SU-DHL-6 (cell line): ENCODE measurements at regions not wholly inside any gene's neighbourhood (a gene's known extent, or its start where the extent isn't known, plus 50 kb on each side); places are given as distances from the start of the nearest gene placed in this dataset.
"Not testable (repeated sequence)": the region's sequence is repeated elsewhere in the genome, so short reads cannot be mapped to it uniquely, and the experiment has no call there.

Source experiments
- H2AFZ ChIP-seq: fragments of 200-600 bp; sonication (generic); 2 replicates; pipeline ENCODE4 v1.6.1; 2014; ENCODE audit warnings: low read depth, mild to moderate bottlenecking, moderate library complexity, mixed read lengths, antibody characterized with exemption, low read length; ENCODE audit not compliant: severe bottlenecking
- H3F3A ChIP-seq: fragments of 200-600 bp; shearing (Covaris generic); 2 replicates; pipeline ENCODE4 v1.6.0; 2016; ENCODE audit warnings: antibody characterized with exemption, mild to moderate bottlenecking; ENCODE audit not compliant: insufficient read depth
- H3K27ac ChIP-seq: fragments of 200-600 bp; sonication (generic); 2 replicates; pipeline ENCODE4 v1.5.1; 2016; ENCODE audit warnings: low read depth, mild to moderate bottlenecking, low read length, moderate library complexity, mixed read lengths
- H3K27me3 ChIP-seq: fragments of 200-600 bp; sonication (generic), shearing (Covaris generic); 2 replicates; pipeline ENCODE4 v1.6.0; 2014; ENCODE audit warnings: mild to moderate bottlenecking, low read length
- H3K36me3 ChIP-seq: fragments of 200-600 bp; sonication (generic); 2 replicates; pipeline ENCODE4 v1.6.1; 2014; ENCODE audit warnings: mild to moderate bottlenecking, low read length, mixed read lengths
- H3K4me2 ChIP-seq: fragments of 300-600, 200-600 bp; shearing (Covaris generic), sonication (generic); 2 replicates; pipeline ENCODE4 v1.6.0; 2014; ENCODE audit warnings: low read length, low read depth, mild to moderate bottlenecking; ENCODE audit not compliant: poor library complexity, severe bottlenecking
- H3K4me3 ChIP-seq: fragments of 200-600 bp; sonication (generic); 2 replicates; pipeline ENCODE4 v1.5.1; 2014; ENCODE audit warnings: antibody characterized with exemption, low read length, mild to moderate bottlenecking, mixed read lengths; ENCODE audit not compliant: insufficient read depth, poor library complexity, severe bottlenecking
- H3K79me2 ChIP-seq: fragments of 200-600 bp; sonication (generic); 2 replicates; pipeline ENCODE4 v1.6.1; 2014; ENCODE audit warnings: mild to moderate bottlenecking, low read length, moderate library complexity; ENCODE audit not compliant: insufficient read depth
- H3K9ac ChIP-seq: fragments of 200-600 bp; sonication (generic); 2 replicates; pipeline ENCODE4 v1.7.0; 2014; ENCODE audit warnings: mild to moderate bottlenecking, low read length
- H3K9me2 ChIP-seq: fragments of 200-600 bp; sonication (generic); replicated peaks from 2 replicates; pipeline ENCODE4 v1.6.1; 2014; ENCODE audit warnings: low read length; ENCODE audit not compliant: insufficient read depth
- H3K9me3 ChIP-seq: fragments of 200-600 bp; sonication (generic); 2 replicates; pipeline ENCODE4 v1.6.1; 2014; ENCODE audit warnings: low read length, mixed read lengths; ENCODE audit not compliant: insufficient read depth
- H4K20me1 ChIP-seq: fragments of 200-600 bp; sonication (generic); 2 replicates; pipeline ENCODE4 v1.6.1; 2014; ENCODE audit warnings: low read depth, mild to moderate bottlenecking, antibody characterized with exemption, low read length, moderate library complexity, mixed read lengths
- CTCF ChIP-seq: fragments of 200-600 bp; sonication (generic); IDR thresholded peaks from one replicate; pipeline ENCODE4 v1.5.1; 2017; ENCODE audit warnings: antibody characterized with exemption, mild to moderate bottlenecking, low read length, moderate library complexity; ENCODE audit not compliant: insufficient read depth, poor library complexity, severe bottlenecking
- EZH2phosphoT487 ChIP-seq: fragments of 200-600 bp; sonication (generic), shearing (Covaris generic); conservative IDR thresholded peaks from 2 replicates; pipeline ENCODE4 v1.6.1; 2018; ENCODE audit warnings: mild to moderate bottlenecking, antibody characterized with exemption, low read length, moderate library complexity, mixed read lengths

- no peak for TF ChIP-seq CTCF
- no peak for TF ChIP-seq EZH2phosphoT487
- no peaks in the 10 kb centered on the region for H4K20me1 ChIP-seq
- H3F3A ChIP-seq, result no peaks in the 10 kb centered on the region
- H3K27ac ChIP-seq, result no peak overlapping the region
- no peak overlapping the region for H2AFZ ChIP-seq
- H3K79me2 ChIP-seq, result no peaks in the 10 kb centered on the region
- no peaks in the 10 kb centered on the region for H3K27me3 ChIP-seq
- no peaks in the 10 kb centered on the region for H3K9me2 ChIP-seq
- no peak overlapping the region for H3K9ac ChIP-seq
- no peaks in the 10 kb centered on the region for H3K36me3 ChIP-seq
- H3K4me3 ChIP-seq, result no peak overlapping the region
- H3K9me3 ChIP-seq, result no peaks in the 10 kb centered on the region
- no peak overlapping the region for H3K4me2 ChIP-seq
These were observed 1064.1 kb downstream of the OLFM4 start for GRCh38 chr13:54092686-54093085.

GRCh38 chr13:54110597-54110996 lies 1082.0 kb downstream of the OLFM4 start:
- H3K9me2 ChIP-seq, result no peaks in the 10 kb centered on the region; the same call in 1 of the 2 replicates

GRCh38 chr13:54124700-54125099 lies 1096.1 kb downstream of the OLFM4 start:
- Histone ChIP-seq H3K9me2 (no peaks in the 10 kb centered on the region), H4K20me1 (no peaks in the 10 kb centered on the region), H3K9me3 (no peaks in the 10 kb centered on the region), H3K79me2 (no peaks in the 10 kb centered on the region), H3K36me3 (no peaks in the 10 kb centered on the region), H3K27ac (no peak overlapping the region), H3K9ac (no peak overlapping the region), H3K4me2 (no peak overlapping the region), H3K4me3 (no peak overlapping the region), H3K27me3 (no peaks in the 10 kb centered on the region), H3F3A (no peaks in the 10 kb centered on the region), H2AFZ (no peak overlapping the region)
- no peak for TF ChIP-seq EZH2phosphoT487
- TF ChIP-seq CTCF, result no peak

More at GRCh38 chr13:54110597-54110996, 1082.0 kb downstream of the OLFM4 start:
- TF ChIP-seq CTCF (no peak), EZH2phosphoT487 (no peak)
- no peaks in the 10 kb centered on the region for H3K27me3 ChIP-seq
- H3K79me2 ChIP-seq, result no peaks in the 10 kb centered on the region
- no peaks in the 10 kb centered on the region for H3F3A ChIP-seq
- H4K20me1 ChIP-seq, result no peaks in the 10 kb centered on the region
- no peak overlapping the region for H2AFZ ChIP-seq
- no peaks in the 10 kb centered on the region for H3K36me3 ChIP-seq
- no peaks in the 10 kb centered on the region for H3K9me3 ChIP-seq
- H3K4me3 ChIP-seq, result no peak overlapping the region
- H3K4me2 ChIP-seq, result no peak overlapping the region
- H3K9ac ChIP-seq, result no peak overlapping the region
- H3K27ac ChIP-seq, result no peak overlapping the region

- not testable (repeated sequence) for H3K4me3 ChIP-seq, H3K4me2 ChIP-seq, H3K9ac ChIP-seq
These were observed 1102.3 kb downstream of the OLFM4 start for GRCh38 chr13:54130931-54131330.

GRCh38 chr13:54131433-54131832 lies 1102.8 kb downstream of the OLFM4 start:
- not testable (repeated sequence) for H3K27me3 ChIP-seq, H2AFZ ChIP-seq, H3K9me3 ChIP-seq, H3K36me3 ChIP-seq, H3K79me2 ChIP-seq, H3K9me2 ChIP-seq, H3F3A ChIP-seq, H3K9ac ChIP-seq, H3K27ac ChIP-seq, H3K4me3 ChIP-seq, H4K20me1 ChIP-seq, H3K4me2 ChIP-seq

More at GRCh38 chr13:54130931-54131330, 1102.3 kb downstream of the OLFM4 start:
- not testable (repeated sequence) for H3K27me3 ChIP-seq, H3K9me2 ChIP-seq, H3K27ac ChIP-seq, H3K36me3 ChIP-seq, H3F3A ChIP-seq, H3K9me3 ChIP-seq, H3K79me2 ChIP-seq, H4K20me1 ChIP-seq, H2AFZ ChIP-seq

GRCh38 chr13:54132127-54132526 lies 1103.5 kb downstream of the OLFM4 start:
- H3K9me3 ChIP-seq, H3K4me2 ChIP-seq, H3K9me2 ChIP-seq, H3K36me3 ChIP-seq, H4K20me1 ChIP-seq, H3K4me3 ChIP-seq, H3K9ac ChIP-seq, H3K27me3 ChIP-seq, H2AFZ ChIP-seq, H3K27ac ChIP-seq, H3K79me2 ChIP-seq, H3F3A ChIP-seq: not testable (repeated sequence)
